ENCODE measurements at regions not wholly inside any gene's neighbourhood (a gene's known extent, or its start where the extent isn't known, plus 50 kb on each side); places are given as distances from the start of the nearest gene placed in this dataset.

GRCh38 chr21:24420689-24421088 is 1186.6 kb downstream of the MRPL39 start:
- TF ChIP-seq EZH2phosphoT487 (IDR thresholded peaks at IDR 0.05; ENCODE audit: borderline replicate concordance): no peak
- no peak for TF ChIP-seq CTCF (conservative IDR thresholded peaks at IDR 0.05; ENCODE audit: low read length)

Data from Loucy (cell line).